ENCODE measurements at regions not wholly inside any gene's neighbourhood (a gene's known extent, or its start where the extent isn't known, plus 50 kb on each side); places are given as distances from the start of the nearest gene placed in this dataset.

- H3F3A ChIP-seq (ENCODE audit: insufficient read depth, low read depth), result no peaks in the 10 kb centered on the region
- H3K4me2 ChIP-seq, result no peak overlapping the region
- H3K4me1 ChIP-seq (replicated peaks; ENCODE audit: insufficient read depth), result no peaks in the 10 kb centered on the region
- H3K9me2 ChIP-seq (ENCODE audit: insufficient read depth), result no peaks in the 10 kb centered on the region
- H3K79me2 ChIP-seq (ENCODE audit: low read depth), result no peaks in the 10 kb centered on the region
- intact Hi-C loops (cut with micrococcal nuclease; ENCODE audit: unreplicated experiment), result no loop called here
- DNase-seq, result no peak
- CTCF ChIA-PET, result no interaction called here
- BruUV-seq (replicated peaks), result no TSS peak
- H3K27me3 ChIP-seq (ENCODE audit: insufficient read depth, low read depth), result no peaks in the 10 kb centered on the region
- H3K27ac ChIP-seq, result no peak overlapping the region
- H3K9me3 ChIP-seq (ENCODE audit: insufficient read depth, low read depth), result no peaks in the 10 kb centered on the region
- no peak for TF ChIP-seq CTCF (conservative IDR thresholded peaks at IDR 0.05)
- H3K36me3 ChIP-seq (ENCODE audit: low read depth), result no peaks in the 10 kb centered on the region
- no peaks in the 10 kb centered on the region for H4K20me1 ChIP-seq (ENCODE audit: insufficient read depth)
- no peak overlapping the region for H2AFZ ChIP-seq
- POLR2A ChIA-PET (ENCODE audit: unreplicated experiment), result no interaction called here
- H3K4me3 ChIP-seq, result no peak overlapping the region
These were observed 283.1 kb upstream of the CHAC2 start for GRCh38 chr2:53484531-53484930.

- Histone ChIP-seq H3K27ac (peak overlapping the region; percentile 90), H3F3A (ENCODE audit: insufficient read depth, low read depth) (peaks cover 36% of the 10 kb centered on the region), H3K4me3 (no peak overlapping the region), H3K4me2 (peak overlapping the region; percentile 66), H3K36me3 (ENCODE audit: low read depth) (no peaks in the 10 kb centered on the region), H3K79me2 (ENCODE audit: low read depth) (no peaks in the 10 kb centered on the region), H3K4me1 (replicated peaks; ENCODE audit: insufficient read depth) (peaks cover 43% of the 10 kb centered on the region), H4K20me1 (ENCODE audit: insufficient read depth) (no peaks in the 10 kb centered on the region), H3K9me3 (ENCODE audit: insufficient read depth, low read depth) (no peaks in the 10 kb centered on the region; the same call in 1 of the 2 replicates), H2AFZ (no peak overlapping the region), H3K27me3 (ENCODE audit: insufficient read depth, low read depth) (no peaks in the 10 kb centered on the region), H3K9me2 (ENCODE audit: insufficient read depth) (no peaks in the 10 kb centered on the region)
- ChIA-PET POLR2A (ENCODE audit: unreplicated experiment) (no interaction called here), CTCF (interaction anchor here (0.6 kb wide), 1 partner anchor 12 kb away, joined by 3 read pairs; no protein-coding TSS in a partner anchor)
- no peak for DNase-seq
- no peak for TF ChIP-seq CTCF (conservative IDR thresholded peaks at IDR 0.05)
- TF ChIP-seq EZH2 (IDR thresholded peaks at IDR 0.05; ENCODE audit: low read depth), result no peak
- intact Hi-C loops (cut with micrococcal nuclease; ENCODE audit: unreplicated experiment), result loop anchor here (1.0 to 10.0 kb wide), 5 partner anchors 28 to 273 kb away; no protein-coding TSS in a partner anchor
- BruUV-seq (replicated peaks), result no TSS peak
These were observed 290.1 kb upstream of the CHAC2 start for GRCh38 chr2:53477517-53477916.

- BruUV-seq (replicated peaks), result no TSS peak
- no peaks in the 10 kb centered on the region; the same call in 1 of the 2 replicates for H3K9me3 ChIP-seq (ENCODE audit: insufficient read depth, low read depth)
- H2AFZ ChIP-seq, result no peak overlapping the region
- POLR2A ChIA-PET (ENCODE audit: unreplicated experiment), result interaction anchor here (0.5 to 0.6 kb wide), 2 partner anchors 15 to 193 kb away, joined by 3 to 8 read pairs; no protein-coding TSS in a partner anchor
- no peaks in the 10 kb centered on the region for H4K20me1 ChIP-seq (ENCODE audit: insufficient read depth)
- TF ChIP-seq CTCF (conservative IDR thresholded peaks at IDR 0.05) (no peak), EZH2 (IDR thresholded peaks at IDR 0.05; ENCODE audit: low read depth) (no peak)
- H3K27ac ChIP-seq, result peak overlapping the region; percentile 90
- intact Hi-C loops (cut with micrococcal nuclease; ENCODE audit: unreplicated experiment), result loop anchor here (1.0 to 10.0 kb wide), 5 partner anchors 28 to 272 kb away; no protein-coding TSS in a partner anchor
- H3K4me3 ChIP-seq, result peak overlapping the region; percentile 6; the same call in 1 of the 2 replicates
- H3K4me2 ChIP-seq, result peak overlapping the region; percentile 66
- peaks cover 36% of the 10 kb centered on the region for H3F3A ChIP-seq (ENCODE audit: insufficient read depth, low read depth)
- H3K4me1 ChIP-seq (replicated peaks; ENCODE audit: insufficient read depth), result peaks cover 43% of the 10 kb centered on the region
- no peaks in the 10 kb centered on the region for H3K36me3 ChIP-seq (ENCODE audit: low read depth)
- no peaks in the 10 kb centered on the region for H3K27me3 ChIP-seq (ENCODE audit: insufficient read depth, low read depth)
- peak; percentile 78 to 96 for DNase-seq
- H3K79me2 ChIP-seq (ENCODE audit: low read depth), result no peaks in the 10 kb centered on the region
- H3K9me2 ChIP-seq (ENCODE audit: insufficient read depth), result no peaks in the 10 kb centered on the region
- CTCF ChIA-PET, result interaction anchor here (0.6 kb wide), 1 partner anchor 13 kb away, joined by 3 read pairs; no protein-coding TSS in a partner anchor
These were observed 290.8 kb upstream of the CHAC2 start for GRCh38 chr2:53476834-53477233.

All from PC-9 (cell line).